ENCODE measurements at regions not wholly inside any gene's neighbourhood (a gene's known extent, or its start where the extent isn't known, plus 50 kb on each side); places are given as distances from the start of the nearest gene placed in this dataset.

DNA sequence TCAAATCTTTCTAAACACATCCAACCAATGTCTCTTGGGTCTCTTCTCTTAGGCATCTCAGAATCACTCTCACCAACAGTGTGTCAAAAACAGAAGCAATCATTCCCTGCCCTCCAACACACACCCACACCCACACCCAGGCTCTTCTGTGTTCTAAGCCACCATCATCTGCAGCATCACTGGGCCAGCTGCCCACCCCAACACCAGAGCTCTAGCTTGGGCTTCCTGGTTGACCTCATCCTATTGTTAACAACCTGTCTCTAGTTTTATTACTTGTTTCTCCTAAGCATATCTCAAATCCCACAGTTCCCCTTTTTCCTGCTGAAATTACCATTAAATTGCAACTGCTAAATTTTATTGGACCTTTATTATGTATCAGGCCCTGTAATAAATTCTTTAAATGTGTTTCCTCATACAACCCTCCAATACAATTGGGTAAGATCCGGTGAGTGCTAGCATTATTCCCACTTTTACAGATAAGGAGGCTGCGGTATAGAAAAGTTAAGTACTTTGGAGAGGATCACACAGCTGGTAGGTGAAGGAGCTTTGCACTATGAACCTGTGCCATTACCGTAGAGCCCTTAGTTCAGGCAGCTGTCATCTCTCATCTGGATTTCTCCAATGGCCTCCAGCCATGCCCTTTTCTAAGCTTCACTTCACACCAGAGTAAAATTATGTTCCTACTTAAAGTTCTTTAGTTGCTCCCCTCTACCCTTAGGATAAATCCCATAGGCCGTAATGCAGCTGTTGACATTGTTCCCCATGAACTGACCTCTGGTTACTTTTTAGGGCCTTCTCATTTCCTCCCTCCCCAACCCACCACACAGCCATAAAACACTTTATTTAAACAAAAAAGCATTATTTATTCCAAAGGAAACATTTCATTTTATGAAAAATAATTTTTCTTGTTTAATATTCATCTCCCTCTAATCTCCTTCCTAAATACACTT lies 227.7 kb downstream of the B3GLCT start:
- Histone ChIP-seq H3K4me3 (no peak overlapping the region), H3K27ac (no peak overlapping the region)
- TF ChIP-seq, protein P1, sequence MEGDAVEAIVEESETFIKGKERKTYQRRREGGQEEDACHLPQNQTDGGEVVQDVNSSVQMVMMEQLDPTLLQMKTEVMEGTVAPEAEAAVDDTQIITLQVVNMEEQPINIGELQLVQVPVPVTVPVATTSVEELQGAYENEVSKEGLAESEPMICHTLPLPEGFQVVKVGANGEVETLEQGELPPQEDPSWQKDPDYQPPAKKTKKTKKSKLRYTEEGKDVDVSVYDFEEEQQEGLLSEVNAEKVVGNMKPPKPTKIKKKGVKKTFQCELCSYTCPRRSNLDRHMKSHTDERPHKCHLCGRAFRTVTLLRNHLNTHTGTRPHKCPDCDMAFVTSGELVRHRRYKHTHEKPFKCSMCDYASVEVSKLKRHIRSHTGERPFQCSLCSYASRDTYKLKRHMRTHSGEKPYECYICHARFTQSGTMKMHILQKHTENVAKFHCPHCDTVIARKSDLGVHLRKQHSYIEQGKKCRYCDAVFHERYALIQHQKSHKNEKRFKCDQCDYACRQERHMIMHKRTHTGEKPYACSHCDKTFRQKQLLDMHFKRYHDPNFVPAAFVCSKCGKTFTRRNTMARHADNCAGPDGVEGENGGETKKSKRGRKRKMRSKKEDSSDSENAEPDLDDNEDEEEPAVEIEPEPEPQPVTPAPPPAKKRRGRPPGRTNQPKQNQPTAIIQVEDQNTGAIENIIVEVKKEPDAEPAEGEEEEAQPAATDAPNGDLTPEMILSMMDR (IDR thresholded peaks at IDR 0.05), result no peak
- no peak for DNase-seq (ENCODE audit: low spot score)

- Histone ChIP-seq H3K4me3 (no peak overlapping the region), H3K27ac (no peak overlapping the region)
- TF ChIP-seq, protein P1 (IDR thresholded peaks at IDR 0.05), result peak; percentile 70
- no peak for DNase-seq (ENCODE audit: low spot score)
Measured at GRCh38 chr13:31431722-31432137, 232.0 kb downstream of the B3GLCT start.

GRCh38 chr13:31433207-31433606 lies 233.4 kb downstream of the B3GLCT start:
- no peak for DNase-seq (ENCODE audit: low spot score)
- TF ChIP-seq, protein P1 (IDR thresholded peaks at IDR 0.05), result no peak
- Histone ChIP-seq H3K4me3 (no peak overlapping the region), H3K27ac (no peak overlapping the region)

DNA sequence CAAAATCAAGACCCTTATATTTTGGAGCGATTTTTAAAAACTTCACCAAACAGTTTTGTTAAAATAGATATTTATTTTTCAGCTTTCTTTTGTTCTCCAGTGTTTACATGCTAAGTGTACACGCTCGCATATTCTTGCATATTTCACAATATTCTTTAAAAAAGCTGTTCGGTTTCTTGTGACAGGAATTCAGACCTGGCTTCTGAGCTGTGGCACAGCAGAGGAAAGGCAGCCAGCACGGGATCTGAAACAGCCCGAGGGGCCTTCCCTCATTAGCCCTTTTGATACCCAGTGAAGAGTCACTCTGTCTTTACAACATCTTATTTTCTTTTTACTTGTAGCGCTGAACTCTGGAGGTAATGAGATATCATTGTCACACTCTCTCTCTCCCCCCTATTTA lies 234.0 kb downstream of the B3GLCT start:
- DNase-seq (ENCODE audit: low spot score), result no peak
- TF ChIP-seq, protein P1 (IDR thresholded peaks at IDR 0.05), result no peak
- Histone ChIP-seq H3K4me3 (no peak overlapping the region), H3K27ac (no peak overlapping the region)

DNA sequence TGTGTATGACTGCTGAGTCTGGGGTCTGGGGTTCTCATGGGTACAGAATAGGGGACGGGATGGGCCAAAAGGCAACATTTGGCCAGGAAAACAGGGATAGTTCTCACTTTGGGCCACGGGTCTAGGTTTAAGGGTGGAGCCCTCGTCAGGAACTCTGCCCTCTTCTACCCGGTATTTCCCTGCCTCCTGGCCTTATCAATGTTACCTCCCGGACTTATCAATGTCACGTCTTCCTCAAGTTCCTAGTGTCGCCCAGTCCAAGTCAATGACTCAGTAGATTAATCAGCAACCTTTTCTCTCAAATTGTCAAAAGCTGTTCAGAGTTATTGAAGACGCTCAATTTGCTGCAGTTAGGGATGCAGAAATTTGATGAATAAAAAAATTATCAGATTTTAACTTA lies 234.8 kb downstream of the B3GLCT start:
- TF ChIP-seq, protein P1 (IDR thresholded peaks at IDR 0.05), result no peak
- Histone ChIP-seq H3K4me3 (no peak overlapping the region), H3K27ac (no peak overlapping the region)
- DNase-seq (ENCODE audit: low spot score), result no peak

DNA sequence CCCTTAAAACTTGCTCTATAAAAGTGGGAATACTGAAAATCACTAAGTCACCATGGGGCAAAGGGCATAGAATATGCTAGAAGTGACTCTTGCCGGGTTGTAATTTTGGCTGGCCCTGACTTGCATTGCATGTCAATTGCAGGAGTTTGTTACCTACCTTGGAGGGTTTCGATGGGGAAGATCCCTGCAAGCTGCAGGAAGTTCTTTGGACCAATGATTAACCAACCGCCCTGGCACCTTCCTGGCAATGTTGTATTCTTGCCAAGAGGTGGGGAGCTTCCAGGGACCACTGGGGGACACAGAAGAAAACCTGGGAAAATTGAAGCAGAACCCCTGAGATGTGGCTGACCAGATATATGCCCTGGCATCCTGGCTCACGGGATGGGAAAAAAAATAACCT lies 235.8 kb downstream of the B3GLCT start:
- no peak for DNase-seq (ENCODE audit: low spot score)
- no peak overlapping the region for H3K27ac ChIP-seq
- H3K4me3 ChIP-seq, result no peak overlapping the region
- TF ChIP-seq, protein P1 (IDR thresholded peaks at IDR 0.05), result no peak

DNA sequence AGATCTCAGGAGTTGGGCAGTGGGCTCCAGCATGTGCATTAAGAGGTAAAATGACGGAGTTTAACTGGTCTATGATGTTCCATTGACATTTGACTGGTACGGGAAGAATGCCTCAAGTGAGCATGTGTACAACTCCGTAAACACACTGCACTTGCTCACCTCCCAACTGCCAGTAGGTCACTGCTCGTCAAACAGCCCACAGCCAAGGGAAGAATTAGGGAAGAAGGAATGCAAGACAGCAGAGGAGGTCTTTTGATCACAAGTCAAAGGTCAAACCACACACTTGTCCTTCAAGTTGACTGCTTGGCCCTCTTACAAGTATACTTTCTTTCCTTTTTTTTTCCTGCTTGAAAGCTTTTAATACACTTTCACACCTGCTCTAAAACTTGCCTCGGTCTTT lies 236.7 kb downstream of the B3GLCT start:
- no peak overlapping the region for H3K4me3 ChIP-seq
- no peak for DNase-seq (ENCODE audit: low spot score)
- TF ChIP-seq, protein P1 (IDR thresholded peaks at IDR 0.05), result no peak
- no peak overlapping the region for H3K27ac ChIP-seq
